ENCODE measurements at regions not wholly inside any gene's neighbourhood (a gene's known extent, or its start where the extent isn't known, plus 50 kb on each side); places are given as distances from the start of the nearest gene placed in this dataset.

- TF ChIP-seq ARID3A (IDR thresholded peaks at IDR 0.05; ENCODE audit: borderline replicate concordance, low read depth, low read length) (peak; percentile 60; the same call in 1 of the 2 replicates), CTBP1 (IDR thresholded peaks at IDR 0.05; ENCODE audit: borderline replicate concordance) (peak; percentile 58; the same call in 1 of the 2 replicates), ZNF76 (CRISPR knock-in tag; IDR thresholded peaks at IDR 0.05; ENCODE audit: borderline replicate concordance) (no peak), SMARCE1 (IDR thresholded peaks at IDR 0.05) (peak; percentile 74; the same call in 1 of the 2 replicates), MAZ (CRISPR knock-in tag; conservative IDR thresholded peaks at IDR 0.05 in 1 of 2, IDR thresholded peaks at IDR 0.05 in 1 of 2) (peak; percentile 51 to 57; a peak in 1 of 4 replicates), ZFX (CRISPR knock-in tag; IDR thresholded peaks at IDR 0.05) (peak; percentile 66), ZNF324 (CRISPR knock-in tag; IDR thresholded peaks at IDR 0.05) (no peak), SMAD4 (CRISPR knock-in tag; conservative IDR thresholded peaks at IDR 0.05) (peak; percentile 68), ZNF79 (CRISPR knock-in tag; IDR thresholded peaks at IDR 0.05; ENCODE audit: low read depth) (0 out of 2 replicates have a peak, but pooled peaks have one; percentile 20)
- TF ChIP-seq, protein P1, sequence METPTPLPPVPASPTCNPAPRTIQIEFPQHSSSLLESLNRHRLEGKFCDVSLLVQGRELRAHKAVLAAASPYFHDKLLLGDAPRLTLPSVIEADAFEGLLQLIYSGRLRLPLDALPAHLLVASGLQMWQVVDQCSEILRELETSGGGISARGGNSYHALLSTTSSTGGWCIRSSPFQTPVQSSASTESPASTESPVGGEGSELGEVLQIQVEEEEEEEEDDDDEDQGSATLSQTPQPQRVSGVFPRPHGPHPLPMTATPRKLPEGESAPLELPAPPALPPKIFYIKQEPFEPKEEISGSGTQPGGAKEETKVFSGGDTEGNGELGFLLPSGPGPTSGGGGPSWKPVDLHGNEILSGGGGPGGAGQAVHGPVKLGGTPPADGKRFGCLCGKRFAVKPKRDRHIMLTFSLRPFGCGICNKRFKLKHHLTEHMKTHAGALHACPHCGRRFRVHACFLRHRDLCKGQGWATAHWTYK (CRISPR knock-in tag; IDR thresholded peaks at IDR 0.05): 0 out of 2 replicates have a peak, but pooled peaks have one; percentile 59
- TF ChIP-seq, protein P2, sequence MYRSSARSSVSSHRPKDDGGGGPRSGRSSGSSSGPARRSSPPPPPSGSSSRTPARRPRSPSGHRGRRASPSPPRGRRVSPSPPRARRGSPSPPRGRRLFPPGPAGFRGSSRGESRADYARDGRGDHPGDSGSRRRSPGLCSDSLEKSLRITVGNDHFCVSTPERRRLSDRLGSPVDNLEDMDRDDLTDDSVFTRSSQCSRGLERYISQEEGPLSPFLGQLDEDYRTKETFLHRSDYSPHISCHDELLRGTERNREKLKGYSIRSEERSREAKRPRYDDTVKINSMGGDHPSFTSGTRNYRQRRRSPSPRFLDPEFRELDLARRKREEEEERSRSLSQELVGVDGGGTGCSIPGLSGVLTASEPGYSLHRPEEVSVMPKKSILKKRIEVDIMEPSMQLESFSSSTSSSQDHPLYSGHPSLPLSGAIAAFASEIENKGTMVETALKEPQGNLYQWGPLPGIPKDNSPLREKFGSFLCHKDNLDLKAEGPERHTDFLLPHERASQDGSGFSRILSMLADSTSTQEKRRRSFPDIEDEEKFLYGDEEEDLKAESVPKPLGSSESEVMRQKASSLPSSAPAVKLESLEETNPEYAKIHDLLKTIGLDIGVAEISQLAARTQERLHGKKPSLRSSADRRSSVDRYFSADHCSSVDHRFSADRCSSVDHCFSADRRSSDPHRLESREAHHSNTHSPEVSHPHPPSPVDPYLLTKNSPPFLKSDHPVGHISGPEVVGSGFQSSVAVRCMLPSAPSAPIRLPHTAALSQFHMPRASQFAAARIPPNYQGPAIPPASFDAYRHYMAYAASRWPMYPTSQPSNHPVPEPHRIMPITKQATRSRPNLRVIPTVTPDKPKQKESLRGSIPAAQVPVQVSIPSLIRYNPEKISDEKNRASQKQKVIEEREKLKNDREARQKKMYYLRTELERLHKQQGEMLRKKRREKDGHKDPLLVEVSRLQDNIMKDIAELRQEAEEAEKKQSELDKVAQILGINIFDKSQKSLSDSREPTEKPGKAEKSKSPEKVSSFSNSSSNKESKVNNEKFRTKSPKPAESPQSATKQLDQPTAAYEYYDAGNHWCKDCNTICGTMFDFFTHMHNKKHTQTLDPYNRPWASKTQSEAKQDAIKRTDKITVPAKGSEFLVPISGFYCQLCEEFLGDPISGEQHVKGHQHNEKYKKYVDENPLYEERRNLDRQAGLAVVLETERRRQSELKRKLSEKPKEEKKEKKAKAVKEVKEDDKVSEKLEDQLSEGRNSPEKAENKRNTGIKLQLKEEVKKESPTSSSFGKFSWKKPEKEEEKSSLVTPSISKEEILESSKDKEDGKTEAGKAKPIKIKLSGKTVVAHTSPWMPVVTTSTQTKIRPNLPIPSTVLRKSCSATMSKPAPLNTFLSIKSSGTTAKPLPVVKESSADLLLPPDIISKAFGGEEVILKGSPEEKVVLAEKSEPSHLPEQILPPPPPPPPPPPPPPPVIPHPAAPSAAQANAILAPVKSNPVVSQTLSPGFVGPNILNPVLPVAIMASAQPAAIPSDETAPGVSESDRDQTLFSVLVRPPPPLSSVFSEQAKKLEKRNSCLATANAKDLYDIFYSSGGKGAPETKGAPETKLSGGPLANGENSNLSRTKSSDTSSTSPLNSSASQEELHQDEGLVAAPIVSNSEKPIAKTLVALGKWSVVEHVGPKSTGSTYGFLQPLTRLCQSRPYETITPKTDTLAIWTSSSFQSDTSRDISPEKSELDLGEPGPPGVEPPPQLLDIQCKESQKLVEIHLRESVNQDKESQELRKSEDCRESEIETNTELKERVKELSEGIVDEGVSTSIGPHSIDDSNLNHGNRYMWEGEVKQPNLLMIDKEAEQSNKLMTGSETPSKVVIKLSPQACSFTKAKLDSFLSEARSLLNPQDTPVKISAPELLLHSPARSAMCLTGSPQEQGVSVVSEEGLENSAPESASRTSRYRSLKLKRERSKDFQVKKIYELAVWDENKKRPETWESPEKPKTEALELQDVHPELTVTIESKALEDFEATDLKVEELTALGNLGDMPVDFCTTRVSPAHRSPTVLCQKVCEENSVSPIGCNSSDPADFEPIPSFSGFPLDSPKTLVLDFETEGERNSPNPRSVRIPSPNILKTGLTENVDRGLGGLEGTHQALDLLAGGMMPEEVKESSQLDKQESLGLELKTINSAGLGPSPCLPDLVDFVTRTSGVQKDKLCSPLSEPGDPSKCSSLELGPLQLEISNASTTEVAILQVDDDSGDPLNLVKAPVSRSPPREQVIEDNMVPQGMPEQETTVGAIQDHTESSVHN (IDR thresholded peaks at IDR 0.05; ENCODE audit: borderline replicate concordance in 1 of 2, low read depth in 1 of 2): peak in 1 of 2 experiments; percentile 71; a peak in 1 of 4 replicates
- TF ChIP-seq, protein P3, sequence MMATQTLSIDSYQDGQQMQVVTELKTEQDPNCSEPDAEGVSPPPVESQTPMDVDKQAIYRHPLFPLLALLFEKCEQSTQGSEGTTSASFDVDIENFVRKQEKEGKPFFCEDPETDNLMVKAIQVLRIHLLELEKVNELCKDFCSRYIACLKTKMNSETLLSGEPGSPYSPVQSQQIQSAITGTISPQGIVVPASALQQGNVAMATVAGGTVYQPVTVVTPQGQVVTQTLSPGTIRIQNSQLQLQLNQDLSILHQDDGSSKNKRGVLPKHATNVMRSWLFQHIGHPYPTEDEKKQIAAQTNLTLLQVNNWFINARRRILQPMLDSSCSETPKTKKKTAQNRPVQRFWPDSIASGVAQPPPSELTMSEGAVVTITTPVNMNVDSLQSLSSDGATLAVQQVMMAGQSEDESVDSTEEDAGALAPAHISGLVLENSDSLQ (IDR thresholded peaks at IDR 0.05): peak; percentile 85
Observed at GRCh38 chr6:4336778-4337442, 201.5 kb upstream of the ECI2 start (continued).

All from K562 (cell line).